ENCODE measurements at regions not wholly inside any gene's neighbourhood (a gene's known extent, or its start where the extent isn't known, plus 50 kb on each side); places are given as distances from the start of the nearest gene placed in this dataset.

- DNase-seq (ENCODE audit: low read depth), result no peak
Measured at GRCh38 chr22:49236541-49237075, 591.1 kb downstream of the BRD1 start.

- no peak for DNase-seq (ENCODE audit: low read depth)
Measured at GRCh38 chr22:49235463-49236300, 592.0 kb downstream of the BRD1 start.

GRCh38 chr22:49234459-49234858 lies 593.2 kb downstream of the BRD1 start:
- DNase-seq (ENCODE audit: low read depth), result no peak

GRCh38 chr22:49233507-49234100 lies 594.1 kb downstream of the BRD1 start:
- no peak for DNase-seq (ENCODE audit: low read depth)

GRCh38 chr22:49232319-49233067 lies 595.2 kb downstream of the BRD1 start:
- no peak for DNase-seq (ENCODE audit: low read depth)

- DNase-seq (ENCODE audit: low read depth), result no peak
Measured at GRCh38 chr22:49230194-49230577, 597.5 kb downstream of the BRD1 start.

GRCh38 chr22:49229483-49230193 lies 598.0 kb downstream of the BRD1 start:
- DNase-seq (ENCODE audit: low read depth), result no peak

- DNase-seq (ENCODE audit: low read depth), result no peak
Measured at GRCh38 chr22:49228431-49229037, 599.1 kb downstream of the BRD1 start.

GRCh38 chr22:49227670-49228069 lies 600.0 kb downstream of the BRD1 start:
- DNase-seq (ENCODE audit: low read depth), result no peak

- DNase-seq (ENCODE audit: low read depth), result no peak
Measured at GRCh38 chr22:49226096-49226495, 601.6 kb downstream of the BRD1 start.

GRCh38 chr22:49224243-49224642 lies 603.4 kb downstream of the BRD1 start:
- no peak for DNase-seq (ENCODE audit: low read depth)

- no peak for DNase-seq (ENCODE audit: low read depth)
Measured at GRCh38 chr22:49218142-49218541, 609.5 kb downstream of the BRD1 start.

- no peak for DNase-seq (ENCODE audit: low read depth)
Measured at GRCh38 chr22:49216579-49216978, 611.1 kb downstream of the BRD1 start.

- DNase-seq (ENCODE audit: low read depth), result no peak
Measured at GRCh38 chr22:49215840-49216239, 611.8 kb downstream of the BRD1 start.

- DNase-seq (ENCODE audit: low read depth), result no peak
Measured at GRCh38 chr22:49214976-49215375, 612.7 kb downstream of the BRD1 start.

- DNase-seq (ENCODE audit: low read depth), result no peak
Measured at GRCh38 chr22:49213731-49214352, 613.8 kb downstream of the BRD1 start.

GRCh38 chr22:49212466-49212865 lies 615.2 kb downstream of the BRD1 start:
- DNase-seq (ENCODE audit: low read depth), result no peak

GRCh38 chr22:49212002-49212401 lies 615.7 kb downstream of the BRD1 start:
- DNase-seq (ENCODE audit: low read depth), result no peak

- no peak for DNase-seq (ENCODE audit: low read depth)
Measured at GRCh38 chr22:49211176-49211575, 616.5 kb downstream of the BRD1 start.

- no peak for DNase-seq (ENCODE audit: low read depth)
Measured at GRCh38 chr22:49210606-49211005, 617.1 kb downstream of the BRD1 start.

Data from HS-5 (cell line).